G401 (cell line): ENCODE measurements at regions not wholly inside any gene's neighbourhood (a gene's known extent, or its start where the extent isn't known, plus 50 kb on each side); places are given as distances from the start of the nearest gene placed in this dataset.

ENCODE experiments used
- DNase-seq: peaks from one replicate; pipeline ENCODE4 v3.0.0-alpha.2; 2015; ENCODE audit warnings: low spot score
- in situ Hi-C: cut with HindIII; loops from 2 replicates; pipeline ENCODE4 v1.10.0; 2016; ENCODE audit warnings: low sequenced_read_pairs, mixed read lengths

DNA sequence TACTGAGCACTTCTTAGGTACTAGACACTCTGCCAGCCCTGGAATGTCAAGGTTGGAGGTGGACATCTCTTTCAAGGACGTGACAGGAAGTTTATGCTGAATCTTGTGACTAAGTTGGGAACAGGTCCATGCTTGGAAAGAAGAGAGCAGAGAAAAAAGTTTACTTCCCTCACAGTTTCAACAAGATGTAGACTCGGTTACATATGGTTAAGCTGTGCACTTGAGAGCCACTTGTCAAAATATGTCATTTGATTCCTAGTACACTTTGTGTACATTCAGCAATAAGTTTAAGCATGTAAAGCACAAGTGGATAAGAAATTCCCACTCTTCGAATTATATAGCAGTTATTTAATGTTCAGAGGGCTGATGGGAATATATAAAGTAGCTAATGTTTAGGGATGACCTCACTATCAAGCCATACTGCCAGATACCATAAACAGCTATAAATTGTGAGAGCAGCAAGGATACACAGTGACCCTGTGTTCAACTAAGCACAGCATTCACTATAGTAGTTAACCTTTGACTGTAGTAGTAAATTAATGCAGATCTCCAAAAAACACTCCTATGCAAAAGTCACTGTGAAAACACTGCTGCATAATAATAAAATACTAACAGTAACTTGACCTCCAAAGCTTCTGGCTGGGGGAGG is 1944.6 kb upstream of the WWC1 start:
- DNase-seq = no peak
- in situ Hi-C loops = no loop called here

DNA sequence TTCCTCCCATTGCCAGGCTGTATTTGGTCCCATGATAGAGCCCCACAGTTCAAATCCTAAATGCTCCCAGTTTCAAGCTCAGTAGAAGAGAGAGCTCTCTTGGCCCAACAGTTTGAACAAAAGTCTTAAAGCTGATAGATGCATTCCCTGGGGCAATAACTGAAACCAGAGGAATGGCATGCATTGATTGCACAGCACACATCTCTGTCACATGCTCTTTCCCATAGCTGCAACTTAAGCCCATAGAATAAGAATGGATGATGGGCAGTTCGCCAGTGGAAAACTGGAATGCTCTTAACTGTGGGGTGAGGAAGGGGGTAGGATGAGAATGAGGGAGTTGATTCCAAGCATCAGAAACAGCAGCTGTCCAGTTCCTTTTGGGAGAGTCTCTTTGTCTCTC is 1942.4 kb upstream of the WWC1 start:
- DNase-seq = no peak
- in situ Hi-C loops = no loop called here

DNA sequence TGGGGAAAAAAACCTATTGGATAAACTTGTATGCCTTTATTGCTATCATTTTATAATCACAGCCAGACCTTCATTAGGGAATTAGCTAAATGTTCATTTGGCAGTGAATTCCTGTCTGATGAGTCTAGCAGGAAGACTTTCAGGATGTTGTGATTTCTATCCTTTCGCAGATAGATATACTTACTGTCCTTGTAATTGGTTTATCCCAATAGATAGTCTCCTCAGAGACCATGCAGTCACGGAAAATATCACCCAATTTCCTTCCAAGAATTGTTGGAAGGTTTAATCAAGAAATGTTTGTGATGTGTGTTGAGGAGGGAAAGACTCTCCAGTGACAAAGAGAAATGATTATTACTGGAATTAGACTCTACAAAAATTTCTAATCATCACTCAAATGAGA is 1937.9 kb upstream of the WWC1 start:
- DNase-seq = no peak
- in situ Hi-C loops = no loop called here

DNA sequence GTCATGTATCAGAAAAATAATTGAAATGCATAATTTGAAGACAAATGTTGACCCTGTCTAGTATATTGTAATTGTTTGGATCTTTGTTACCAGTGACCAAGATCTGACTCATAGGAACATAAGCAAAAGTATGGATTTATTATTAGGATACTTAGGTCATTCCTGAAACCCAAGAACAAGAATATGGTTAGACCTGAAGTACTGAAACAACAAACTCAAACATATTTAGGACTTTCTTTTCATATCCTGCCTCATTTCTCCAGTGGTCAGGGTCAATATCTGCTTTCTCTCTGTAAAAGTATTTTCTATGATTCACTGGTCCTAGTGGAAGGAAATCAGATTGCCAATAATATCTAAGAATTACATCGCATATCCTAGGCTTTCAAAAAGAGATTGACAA is 1937.1 kb upstream of the WWC1 start:
- no peak for DNase-seq
- in situ Hi-C loops = no loop called here

DNA sequence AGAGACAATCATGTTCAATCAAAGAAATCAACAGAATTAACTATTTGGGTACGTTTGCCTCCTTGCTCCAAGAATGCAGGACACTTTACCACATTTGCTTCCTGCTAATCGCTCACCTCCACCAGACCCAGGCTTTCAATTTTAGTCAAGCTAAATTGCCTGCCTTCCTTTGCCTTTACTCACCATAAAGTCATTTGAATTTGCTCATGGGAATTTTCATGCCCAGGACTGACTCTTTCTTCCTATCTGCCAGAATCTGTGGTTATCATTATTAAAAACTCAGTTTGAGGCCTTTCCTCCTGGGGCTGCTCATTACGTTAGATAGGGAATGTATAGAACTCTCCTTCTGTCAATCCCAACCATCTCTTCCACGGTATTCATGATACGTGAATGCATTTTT is 1935.3 kb upstream of the WWC1 start:
- no peak for DNase-seq
- in situ Hi-C loops = no loop called here

DNA sequence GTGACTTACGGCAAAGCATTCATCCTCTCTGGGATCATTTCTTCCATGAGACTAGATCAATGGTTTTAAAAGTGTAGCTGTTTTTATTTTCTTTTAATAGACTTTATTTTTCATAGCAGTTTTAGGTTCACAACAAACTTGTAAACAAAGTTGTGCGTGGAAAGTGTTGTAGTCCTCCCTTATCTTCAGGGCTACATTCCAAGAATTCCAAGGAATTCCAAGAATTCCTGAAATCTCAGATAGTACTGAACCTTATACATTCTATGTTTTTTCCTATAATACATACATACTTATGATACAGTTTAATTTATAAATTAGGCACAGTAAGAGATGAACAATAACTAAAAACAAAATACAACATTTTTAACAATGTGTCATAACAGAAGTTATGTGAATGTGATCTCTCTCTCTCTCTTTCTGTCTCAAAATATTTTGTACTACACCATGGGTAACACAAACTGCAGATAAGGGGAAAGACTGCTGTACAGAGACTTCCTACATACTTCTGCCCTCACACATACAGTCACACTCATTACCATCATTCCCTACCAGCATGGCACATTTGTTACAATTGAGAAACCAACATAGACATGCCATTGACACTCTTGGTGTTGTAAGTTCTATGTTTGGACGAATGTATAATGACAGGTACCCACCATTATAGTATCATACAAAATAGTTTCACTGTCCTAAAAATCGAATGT is 1933.2 kb upstream of the WWC1 start:
- in situ Hi-C loops = no loop called here
- DNase-seq = no peak

DNA sequence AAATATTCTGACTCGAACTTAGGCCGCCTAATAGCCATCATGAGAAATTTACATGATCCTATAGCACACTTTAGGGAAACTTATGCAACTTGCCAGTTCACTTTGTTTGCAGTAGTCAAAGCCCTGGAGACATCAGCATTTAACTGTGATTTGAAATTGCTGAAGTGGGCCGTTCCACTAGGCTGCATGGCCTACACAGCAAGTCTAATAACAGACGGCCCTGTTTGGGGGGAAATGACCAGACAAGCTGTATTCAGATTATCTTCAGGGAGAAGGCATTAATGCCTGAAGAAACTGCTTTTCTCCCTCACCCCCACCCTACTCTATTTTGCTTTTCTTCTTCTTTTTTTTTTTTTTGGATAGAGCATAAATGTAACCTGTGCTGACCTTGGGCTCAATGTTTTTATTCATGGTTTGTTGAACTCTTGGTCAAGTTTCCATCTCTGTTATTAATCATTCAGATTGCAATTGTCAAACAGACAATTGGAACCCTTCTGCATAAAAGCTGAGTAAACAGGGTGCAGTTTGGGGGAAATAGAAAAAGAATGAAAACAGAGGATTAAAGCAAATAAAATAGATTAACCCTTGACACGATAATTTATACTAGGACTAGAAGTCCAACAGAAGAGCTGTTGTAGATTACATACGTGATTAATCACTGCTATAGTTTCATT is 1928.2 kb upstream of the WWC1 start:
- DNase-seq = no peak
- in situ Hi-C loops = no loop called here

DNA sequence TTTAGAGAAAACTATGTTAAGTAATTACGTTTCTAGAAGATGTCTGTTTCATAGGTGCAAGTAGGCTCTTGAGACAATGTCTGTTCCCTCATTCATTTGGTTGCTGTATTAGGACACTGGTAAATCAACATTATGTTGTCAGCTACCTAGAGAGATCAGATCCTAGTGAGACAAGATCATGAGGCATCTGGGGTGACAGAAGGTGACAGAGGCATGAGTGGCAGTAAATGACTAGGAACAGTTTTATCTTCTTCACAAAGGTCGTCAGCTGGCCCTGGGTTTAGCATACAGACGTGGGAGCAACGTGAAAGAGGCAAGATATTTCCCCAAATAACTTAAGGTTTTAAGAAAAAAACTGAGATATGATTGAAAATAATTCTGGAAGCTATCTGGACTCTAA is 1926.3 kb upstream of the WWC1 start:
- in situ Hi-C loops = no loop called here
- DNase-seq = no peak

DNA sequence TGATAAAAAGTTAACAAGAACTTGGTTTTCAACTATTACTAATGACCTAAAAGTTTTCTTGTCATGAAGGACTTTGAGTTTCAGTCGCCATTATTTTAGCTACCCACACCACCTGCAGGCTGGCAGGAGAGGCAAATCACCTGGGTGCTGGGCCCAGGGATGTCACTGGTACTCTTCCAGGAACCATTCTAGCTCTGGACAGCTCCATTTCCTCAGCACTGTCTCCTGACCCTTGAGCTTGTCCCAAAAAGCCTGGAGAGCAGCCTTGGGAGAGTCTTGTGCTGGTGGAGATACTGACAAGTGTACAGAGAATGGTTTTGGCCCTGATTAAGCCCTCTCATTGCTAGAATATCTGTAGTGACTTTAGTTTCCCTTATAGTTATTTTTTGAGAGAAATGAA is 1924.1 kb upstream of the WWC1 start:
- in situ Hi-C loops = no loop called here
- DNase-seq = no peak

DNA sequence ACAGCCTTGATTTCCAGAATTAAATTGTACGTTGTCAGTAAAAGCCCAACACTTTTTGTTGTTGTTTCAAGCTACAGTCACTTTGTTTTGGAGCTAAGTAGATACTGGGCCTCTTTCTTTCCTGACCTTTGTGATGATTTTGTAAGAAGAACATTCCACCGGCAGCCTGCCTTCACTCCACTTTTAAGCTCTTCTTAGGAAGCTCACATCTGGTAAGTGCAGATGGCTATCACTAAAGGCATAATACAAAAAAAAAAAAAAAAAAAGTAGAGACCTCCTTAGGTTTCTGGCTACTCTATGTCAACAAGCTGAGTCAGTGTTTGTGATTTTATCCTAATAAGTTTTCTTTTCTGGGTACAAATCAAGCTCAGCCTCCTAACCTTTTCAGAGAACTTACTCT is 1922.1 kb upstream of the WWC1 start:
- in situ Hi-C loops = no loop called here
- no peak for DNase-seq

DNA sequence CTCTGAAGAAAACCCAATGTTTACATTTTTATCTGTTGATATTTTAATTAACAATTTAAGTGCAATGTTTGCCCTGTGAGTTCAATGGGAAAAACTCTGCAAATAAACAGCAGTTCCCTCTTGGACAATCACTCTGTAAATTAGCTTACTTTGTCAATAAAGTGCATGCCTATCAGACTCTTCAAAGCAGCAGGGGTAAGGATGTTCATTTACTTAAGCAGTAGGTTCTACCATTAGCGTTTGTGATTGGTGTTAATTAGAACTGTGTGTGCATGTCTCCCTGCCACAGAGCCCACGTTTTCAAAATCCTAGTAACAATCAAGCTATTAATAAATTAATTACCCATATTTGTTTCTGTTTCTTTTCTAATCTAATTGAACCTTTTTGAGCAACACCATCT is 1921.6 kb upstream of the WWC1 start:
- in situ Hi-C loops = no loop called here
- no peak for DNase-seq

DNA sequence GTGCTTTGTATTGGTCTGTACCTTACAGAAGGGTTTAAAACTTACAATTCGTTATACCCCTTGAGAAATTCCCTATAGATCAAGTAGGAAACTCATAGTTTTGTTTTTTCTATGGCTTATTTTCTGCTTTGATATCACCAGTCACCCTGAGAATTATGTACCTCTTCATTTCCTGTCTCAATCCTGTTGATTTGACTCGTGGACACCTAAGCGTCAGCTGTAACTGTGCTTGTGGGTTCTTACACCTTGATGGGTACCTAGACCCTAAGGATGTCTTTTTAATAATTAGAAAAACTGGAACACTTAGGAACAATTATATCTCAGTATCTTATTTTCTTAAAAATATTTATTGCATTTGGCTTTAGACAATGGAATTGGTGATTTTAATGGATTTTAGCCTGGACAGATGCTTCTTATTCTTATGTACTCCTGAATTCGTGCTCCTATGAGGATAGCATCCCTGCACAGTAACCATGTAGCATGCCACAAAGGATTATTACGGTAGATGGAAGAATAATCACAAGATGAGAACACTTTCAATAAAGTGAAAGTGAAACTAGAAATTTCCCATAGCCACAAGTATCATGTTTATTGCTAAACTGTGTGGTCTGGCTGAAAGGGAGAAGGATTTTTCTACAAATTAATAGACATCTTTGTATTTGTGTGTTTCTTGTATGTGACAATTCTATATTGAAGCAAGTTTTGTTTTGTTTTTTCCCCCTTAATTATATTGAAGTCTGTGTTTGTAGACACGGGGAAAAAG is 1920.3 kb upstream of the WWC1 start:
- in situ Hi-C loops = no loop called here
- no peak for DNase-seq

DNA sequence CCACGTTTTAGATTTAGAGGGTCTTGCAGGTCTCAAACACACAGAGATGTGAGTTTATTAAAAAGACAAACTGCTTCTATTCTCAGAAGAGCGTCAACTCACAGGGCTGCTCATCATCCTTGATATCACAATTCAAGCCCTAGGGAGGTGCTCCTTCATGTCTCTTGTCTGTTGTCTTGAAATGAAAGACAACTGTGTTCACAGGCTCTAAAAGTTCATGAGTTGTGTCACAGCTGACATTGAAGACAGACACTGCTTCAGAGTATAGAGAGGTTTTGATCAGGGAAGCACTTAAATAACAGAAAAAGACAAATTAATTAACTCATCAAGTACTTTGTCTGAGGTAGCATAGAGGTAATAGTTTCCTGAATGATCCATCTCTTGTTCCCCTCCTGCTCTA is 1917.6 kb upstream of the WWC1 start:
- in situ Hi-C loops = no loop called here
- DNase-seq = no peak

DNA sequence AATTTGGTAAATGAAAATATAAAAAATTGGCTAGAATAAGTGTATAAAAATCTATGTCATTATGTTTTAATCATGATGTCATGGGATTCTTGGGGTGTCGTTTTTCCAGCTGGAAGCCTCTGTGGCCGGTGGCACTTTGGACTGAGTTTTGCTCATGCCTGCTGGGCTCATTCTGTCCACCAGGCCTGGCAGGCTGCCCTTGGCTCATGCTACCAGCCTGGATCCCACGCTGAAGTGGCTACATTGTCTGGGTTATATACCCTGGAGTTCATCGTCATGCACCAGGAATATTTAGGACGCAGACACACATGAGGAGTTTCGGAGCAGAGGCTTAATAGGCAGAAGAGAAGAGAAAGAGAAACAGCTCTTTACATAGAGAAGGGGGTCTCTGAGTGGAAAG is 1913.7 kb upstream of the WWC1 start:
- in situ Hi-C loops = no loop called here

DNA sequence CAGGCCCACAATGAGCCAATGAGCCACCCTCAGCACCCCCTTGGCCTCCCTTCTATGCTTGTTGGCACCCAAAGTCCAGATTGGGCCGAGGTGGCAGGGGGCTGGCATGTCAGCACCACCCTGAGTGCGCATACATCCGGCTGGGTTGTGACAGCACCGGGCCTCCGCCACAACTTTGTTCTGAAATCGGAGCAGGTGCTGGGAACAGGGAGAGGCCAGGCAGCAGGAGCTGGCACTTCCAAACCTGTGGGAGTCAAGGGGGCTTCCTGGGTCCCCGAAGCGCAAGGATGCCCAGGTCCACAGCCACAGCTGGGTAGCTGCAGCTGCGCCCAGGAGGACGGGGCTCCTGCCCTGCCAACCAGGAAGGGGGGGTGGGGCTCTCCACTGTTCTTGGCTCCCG is 1911.9 kb upstream of the WWC1 start:
- in situ Hi-C loops = no loop called here
- DNase-seq = no peak

More for the DNA sequence above, 1913.7 kb upstream of the WWC1 start:
- no peak for DNase-seq

DNA sequence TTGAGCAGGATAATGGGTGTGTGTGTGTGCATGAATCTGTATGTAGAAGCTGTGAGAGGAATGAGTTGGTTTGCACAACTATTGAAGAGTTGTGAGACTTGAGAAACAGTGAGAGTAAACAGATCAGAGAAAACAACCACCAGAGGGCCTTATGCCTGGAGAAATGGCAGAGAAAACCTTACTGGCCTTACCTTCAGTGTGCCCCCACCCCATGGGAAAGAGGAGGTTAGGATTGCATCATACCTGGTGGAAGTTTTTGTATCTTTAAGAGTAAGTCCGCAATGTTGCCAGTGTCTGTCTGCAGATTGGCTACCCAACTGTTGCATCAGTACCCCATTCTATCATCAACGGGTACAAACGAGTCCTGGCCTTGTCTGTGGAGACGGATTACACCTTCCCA is 1909.4 kb upstream of the WWC1 start:
- in situ Hi-C loops = no loop called here
- DNase-seq = no peak

DNA sequence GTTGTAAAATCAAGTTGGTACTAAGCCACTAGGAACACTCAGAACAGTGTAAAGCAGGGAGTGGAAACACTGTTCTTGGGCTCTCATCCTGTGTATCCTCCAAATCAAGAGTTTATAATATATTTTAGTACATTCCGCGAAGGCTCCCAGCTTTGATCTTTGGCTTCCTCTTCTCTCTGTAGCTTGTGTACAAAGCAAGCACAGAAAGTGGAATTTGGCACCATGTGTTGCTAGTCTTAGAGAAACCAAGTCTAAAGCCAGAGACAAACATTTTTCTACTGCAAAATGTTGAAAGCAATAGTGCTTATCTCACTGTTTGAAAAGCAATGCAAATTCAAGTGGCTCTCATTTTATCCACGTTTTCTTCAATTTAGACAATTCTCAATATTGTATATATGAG is 1893.3 kb upstream of the WWC1 start:
- no peak for DNase-seq
- in situ Hi-C loops = no loop called here

DNA sequence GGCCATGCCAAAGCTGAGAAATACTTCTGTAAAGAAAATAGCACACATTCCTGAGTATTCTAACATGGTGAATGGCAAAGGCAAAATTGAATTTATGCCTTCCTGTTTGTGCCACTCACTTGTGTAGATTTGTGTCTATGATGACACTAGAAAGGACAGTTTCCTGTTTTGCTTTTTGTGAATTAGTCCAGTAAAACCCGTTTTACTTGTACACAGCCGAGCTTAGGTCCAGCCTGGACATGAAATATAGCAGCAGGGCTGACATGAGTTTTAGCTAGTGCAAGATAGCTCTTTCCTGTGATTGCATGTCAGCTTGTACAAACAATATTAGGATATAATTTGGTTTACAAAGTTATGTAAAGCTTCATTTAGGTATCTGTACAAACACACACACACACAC is 1891.7 kb upstream of the WWC1 start:
- in situ Hi-C loops = no loop called here
- DNase-seq = no peak

DNA sequence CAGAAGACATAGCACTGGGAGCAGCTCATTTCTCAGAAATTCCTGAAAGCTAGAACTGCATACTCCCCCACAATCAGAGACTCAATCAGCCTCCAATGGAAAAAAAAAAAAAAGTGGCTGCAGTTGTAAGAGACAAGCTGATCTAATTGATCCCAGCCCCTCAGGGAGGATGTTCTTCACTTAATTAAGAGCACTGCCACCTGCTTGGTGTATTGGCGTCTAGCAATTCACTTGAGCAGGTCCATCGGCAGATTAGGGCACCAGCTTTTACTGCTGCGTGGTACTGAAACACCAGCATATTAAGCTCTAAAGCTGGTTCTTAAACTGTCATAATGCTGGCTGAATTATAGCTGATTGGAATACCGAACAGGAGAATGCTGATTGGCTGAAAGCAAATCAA is 1890.1 kb upstream of the WWC1 start:
- no peak for DNase-seq
- in situ Hi-C loops = no loop called here

DNA sequence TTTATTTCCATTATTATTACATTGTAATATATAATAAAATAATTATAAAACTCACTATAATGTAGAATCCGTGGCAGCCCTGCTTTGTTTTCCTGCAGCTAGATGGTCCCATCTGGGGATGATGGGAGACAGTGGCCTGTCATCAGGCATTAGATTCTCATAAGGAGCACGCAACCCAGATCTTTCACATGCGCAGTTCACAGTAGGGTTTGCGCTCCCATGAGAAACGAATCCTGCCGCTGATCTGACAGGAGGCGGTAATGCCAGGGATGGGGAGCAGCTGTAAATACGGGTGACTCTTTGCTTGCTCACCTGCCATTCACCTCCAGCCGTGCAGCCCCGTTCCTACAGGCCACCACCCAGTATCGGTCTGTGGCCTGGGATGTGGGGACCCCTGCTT is 1879.3 kb upstream of the WWC1 start:
- in situ Hi-C loops = no loop called here
- no peak for DNase-seq
